ENCODE measurements at regions not wholly inside any gene's neighbourhood (a gene's known extent, or its start where the extent isn't known, plus 50 kb on each side); places are given as distances from the start of the nearest gene placed in this dataset.

GRCh38 chr5:133818869-133819600 lies 149.4 kb downstream of the C5orf15 start:
- TF ChIP-seq POLR2A (IDR thresholded peaks at IDR 0.05) (no peak), CTCF (IDR thresholded peaks at IDR 0.05) (no peak)

Measured in adrenal gland (tissue), 5 donors.